Kidney (tissue), 13 donors: ENCODE measurements at regions not wholly inside any gene's neighbourhood (a gene's known extent, or its start where the extent isn't known, plus 50 kb on each side); places are given as distances from the start of the nearest gene placed in this dataset.

Source experiments
- DNase-seq, 5 donors: peaks; one replicate each; pipeline ENCODE4 v3.0.0-alpha.2; 2013 to 2020
- FAIRE-seq: peaks from 2 replicates; lab custom pipeline; 2012; peaks lifted over from hg19 to GRCh38; lab: Jason Lieb, UNC
- H3K27ac ChIP-seq, 2 donors: one replicate each; pipeline ENCODE4 v1.7.0; 2013; ENCODE audit warnings: low read depth in 2 of 2, low read length in 2 of 2, inconsistent platforms in 1 of 2
- H3K27me3 ChIP-seq: one replicate; pipeline ENCODE4 v1.7.1; 2013; ENCODE audit warnings: low read length, inconsistent platforms; ENCODE audit not compliant: control insufficient read depth, insufficient read depth
- H3K36me3 ChIP-seq, 3 donors: one replicate each; pipeline versions ENCODE4 v1.7.0 to v1.7.1; 2013; ENCODE audit warnings: low read length in 3 of 3, control low read depth in 1 of 3, inconsistent platforms in 1 of 3; ENCODE audit not compliant: insufficient read depth in 3 of 3, control insufficient read depth in 2 of 3
- H3K4me1 ChIP-seq, 3 donors: one replicate each; pipeline versions ENCODE4 v1.7.0 to v1.7.1; 2013; ENCODE audit warnings: low read length in 3 of 3, inconsistent platforms in 1 of 3, low read depth in 1 of 3; ENCODE audit not compliant: control insufficient read depth in 2 of 3, insufficient read depth in 2 of 3
- H3K4me3 ChIP-seq, 3 donors: one replicate each; pipeline versions ENCODE4 v1.7.0 to v1.8.1; 2013; ENCODE audit warnings: low read length in 3 of 3, control low read depth in 1 of 3, inconsistent platforms in 1 of 3
- H3K9ac ChIP-seq, 3 donors: one replicate each; pipeline versions ENCODE4 v1.7.0 to v1.7.1; 2013; ENCODE audit warnings: low read length in 3 of 3, control low read depth in 1 of 3, inconsistent platforms in 1 of 3
- H3K9me3 ChIP-seq, 3 donors: one replicate each; pipeline versions ENCODE4 v1.7.0 to v1.7.1; 2013; ENCODE audit warnings: low read length in 3 of 3, control low read depth in 1 of 3, inconsistent platforms in 1 of 3; ENCODE audit not compliant: control insufficient read depth in 2 of 3, insufficient read depth in 1 of 3
- intact Hi-C: fragments of 100-400 bp; cut with DNase I; formaldehyde crosslinking; loops from one replicate; pipeline ENCODE4 v1.11.1; 2022
- TF ChIP-seq, protein P1 (sequence below): IDR thresholded peaks from 3 replicates; pipeline ENCODE4 v1.5.1; 2012; ENCODE audit warnings: mild to moderate bottlenecking, moderate library complexity, borderline replicate concordance; ENCODE audit not compliant: insufficient read depth; ENCODE audit errors: extremely low read depth
- donor health status: control.
- donor health status: control.
- donor health status: control.
- donor health status: control.
- donor health status: control.
- donor health status: DM: yes; HTN: yes; CAD: no.
- donor health status: Normal renal cell carcinoma (clear cell type).

DNA sequence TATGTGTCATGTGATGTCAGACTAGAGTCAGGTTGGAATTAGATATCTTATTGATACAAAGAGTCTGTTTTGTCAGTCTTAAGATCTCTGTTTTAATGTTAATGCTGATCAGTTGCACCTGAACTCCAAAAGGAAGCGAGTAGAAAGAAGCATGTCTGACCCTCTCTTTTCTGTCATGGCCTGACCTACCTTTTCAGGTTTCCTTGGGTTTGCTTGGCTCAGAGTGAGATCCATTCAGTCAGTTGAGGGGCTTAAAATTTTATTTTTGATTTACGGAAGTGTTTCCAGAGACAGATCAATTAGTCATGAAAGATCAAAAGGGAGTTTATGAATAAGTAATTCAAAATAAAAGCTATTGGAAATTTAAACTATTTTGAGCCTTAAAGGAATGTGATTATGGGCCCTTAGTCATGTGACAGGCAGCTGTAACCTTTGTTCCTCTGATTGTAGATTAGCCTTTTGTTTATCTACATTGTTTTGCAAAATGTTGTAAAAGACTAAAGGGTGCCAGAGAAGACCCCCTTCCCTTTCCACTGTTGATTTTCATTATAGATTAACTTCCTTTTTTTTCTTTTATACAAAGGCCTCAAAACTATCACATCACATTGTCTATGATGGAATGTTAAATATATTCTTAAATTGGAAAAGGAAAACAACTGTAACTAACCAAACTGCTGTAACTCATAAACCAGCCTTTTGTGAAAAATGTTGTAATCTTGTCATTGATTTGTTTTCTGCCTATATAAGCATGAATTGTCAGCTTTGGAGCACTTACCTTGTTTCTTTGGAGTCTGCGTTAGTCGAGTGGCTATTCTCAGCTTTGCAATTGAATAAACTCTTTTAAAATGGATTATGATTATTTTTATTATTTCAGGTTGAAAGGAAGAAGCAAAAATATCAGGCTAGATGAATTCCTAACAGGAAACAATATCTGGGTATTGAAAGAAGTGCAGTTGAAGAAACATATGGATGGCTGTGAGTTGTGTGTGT lies 195.5 kb upstream of the MBL2 start:
- FAIRE-seq (no peak), DNase-seq (no peak)
- no peaks in the 10 kb centered on the region for H3K36me3 ChIP-seq
- H3K4me3 ChIP-seq, result no peak overlapping the region
- H3K4me1 ChIP-seq, result peaks cover 0 to 2% (median 0%) of the 10 kb centered on the region in 3 donors
- no peak overlapping the region for H3K9ac ChIP-seq
- no peak overlapping the region for H3K27ac ChIP-seq
- intact Hi-C loops, result no loop called here
- H3K27me3 ChIP-seq, result no peaks in the 10 kb centered on the region
- no peaks in the 10 kb centered on the region for H3K9me3 ChIP-seq
- TF ChIP-seq, protein P1, sequence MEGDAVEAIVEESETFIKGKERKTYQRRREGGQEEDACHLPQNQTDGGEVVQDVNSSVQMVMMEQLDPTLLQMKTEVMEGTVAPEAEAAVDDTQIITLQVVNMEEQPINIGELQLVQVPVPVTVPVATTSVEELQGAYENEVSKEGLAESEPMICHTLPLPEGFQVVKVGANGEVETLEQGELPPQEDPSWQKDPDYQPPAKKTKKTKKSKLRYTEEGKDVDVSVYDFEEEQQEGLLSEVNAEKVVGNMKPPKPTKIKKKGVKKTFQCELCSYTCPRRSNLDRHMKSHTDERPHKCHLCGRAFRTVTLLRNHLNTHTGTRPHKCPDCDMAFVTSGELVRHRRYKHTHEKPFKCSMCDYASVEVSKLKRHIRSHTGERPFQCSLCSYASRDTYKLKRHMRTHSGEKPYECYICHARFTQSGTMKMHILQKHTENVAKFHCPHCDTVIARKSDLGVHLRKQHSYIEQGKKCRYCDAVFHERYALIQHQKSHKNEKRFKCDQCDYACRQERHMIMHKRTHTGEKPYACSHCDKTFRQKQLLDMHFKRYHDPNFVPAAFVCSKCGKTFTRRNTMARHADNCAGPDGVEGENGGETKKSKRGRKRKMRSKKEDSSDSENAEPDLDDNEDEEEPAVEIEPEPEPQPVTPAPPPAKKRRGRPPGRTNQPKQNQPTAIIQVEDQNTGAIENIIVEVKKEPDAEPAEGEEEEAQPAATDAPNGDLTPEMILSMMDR, result no peak

DNA sequence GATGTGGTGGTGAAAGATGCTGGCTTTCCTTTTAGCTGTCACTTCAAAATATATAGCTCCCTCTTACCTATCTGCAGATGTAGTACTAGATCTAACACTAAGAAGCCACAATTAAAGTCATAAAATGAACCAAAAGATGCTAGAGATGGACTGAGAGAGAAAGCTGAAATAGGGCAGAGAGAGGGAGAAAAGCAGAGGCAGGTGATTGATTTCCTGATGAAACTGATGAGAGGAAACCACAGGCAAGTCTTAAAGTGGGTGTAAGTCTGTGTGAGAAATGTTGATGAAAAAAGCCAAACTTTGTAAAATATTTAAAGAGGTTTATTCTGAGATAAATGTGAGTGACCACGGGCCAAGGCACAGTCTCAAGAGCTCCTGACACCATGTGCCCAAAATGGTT lies 194.3 kb upstream of the MBL2 start:
- Histone ChIP-seq H3K9me3 (no peaks in the 10 kb centered on the region), H3K27ac (no peak overlapping the region), H3K27me3 (no peaks in the 10 kb centered on the region), H3K4me3 (no peak overlapping the region), H3K9ac (no peak overlapping the region), H3K4me1 (peaks cover 0 to 2% (median 0%) of the 10 kb centered on the region in 3 donors), H3K36me3 (no peaks in the 10 kb centered on the region)
- intact Hi-C loops, result no loop called here
- FAIRE-seq, result no peak
- TF ChIP-seq, protein P1, result no peak
- no peak for DNase-seq

DNA sequence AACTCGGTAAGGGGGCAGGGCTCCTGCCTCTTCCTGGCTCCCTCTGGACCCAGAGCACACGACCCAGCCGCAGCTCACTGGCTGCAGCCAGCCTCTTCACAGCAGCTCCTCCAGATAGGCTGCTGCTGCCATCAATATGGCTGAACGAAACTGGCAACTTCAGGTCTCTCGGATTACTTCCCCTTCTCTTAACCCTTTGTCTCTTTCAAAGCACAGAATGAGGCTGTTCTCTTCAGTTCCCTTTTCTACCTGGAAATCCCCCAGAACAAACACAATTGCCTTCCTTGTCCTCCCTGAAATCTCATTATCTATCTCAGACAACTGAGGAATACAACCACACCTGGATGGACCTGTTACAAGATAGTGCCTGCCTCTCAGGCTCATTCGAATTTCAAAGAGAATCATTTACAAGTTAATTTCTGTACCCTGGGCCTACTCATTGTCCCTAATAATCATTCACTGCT lies 193.4 kb upstream of the MBL2 start:
- Histone ChIP-seq H3K9ac (no peak overlapping the region), H3K9me3 (no peaks in the 10 kb centered on the region), H3K27me3 (no peaks in the 10 kb centered on the region), H3K4me1 (peaks cover 0 to 2% (median 0%) of the 10 kb centered on the region in 3 donors), H3K27ac (peak overlapping the region in 1 of 2 donors; percentile 7), H3K4me3 (peak overlapping the region in 2 of 3 donors; percentile 29 to 33), H3K36me3 (no peaks in the 10 kb centered on the region)
- TF ChIP-seq, protein P1, result no peak
- DNase-seq (no peak), FAIRE-seq (no peak)
- intact Hi-C loops, result no loop called here
